Central memory CD8-positive, alpha-beta T cell (primary cell): ENCODE measurements at regions not wholly inside any gene's neighbourhood (a gene's known extent, or its start where the extent isn't known, plus 50 kb on each side); places are given as distances from the start of the nearest gene placed in this dataset.
"Not testable (repeated sequence)": the region's sequence is repeated elsewhere in the genome, so short reads cannot be mapped to it uniquely, and the experiment has no call there.

Source experiments
- ATAC-seq: fragments of 150-1000 bp; cut with Tn5 transposase; replicated peaks from 2 replicates; pipeline ENCODE4 v1.10.0; 2022; ENCODE audit warnings: mild to moderate bottlenecking, moderate FRiP score, moderate number of reproducible peaks; ENCODE audit not compliant: poor library complexity, severe bottlenecking; ENCODE audit errors: extremely low read depth
- DNase-seq, 2 donors: peaks; one replicate each; pipeline ENCODE4 v3.0.0; 2021; ENCODE audit warnings: low spot score in 2 of 2
- H3K27ac Mint-ChIP-seq: one replicate; pipeline ENCODE4 v1.8.0; 2022; ENCODE audit warnings: low read depth, mild to moderate bottlenecking, moderate library complexity, mixed read lengths
- H3K27me3 Mint-ChIP-seq: one replicate; pipeline ENCODE4 v1.8.0; 2022; ENCODE audit warnings: mixed read lengths
- H3K36me3 Mint-ChIP-seq: one replicate; pipeline ENCODE4 v1.8.0; 2022; ENCODE audit warnings: mild to moderate bottlenecking, moderate library complexity, mixed read lengths; ENCODE audit not compliant: insufficient read depth
- H3K4me1 Mint-ChIP-seq: one replicate; pipeline ENCODE4 v1.8.0; 2022; ENCODE audit warnings: mixed read lengths
- H3K4me3 Mint-ChIP-seq: one replicate; pipeline ENCODE4 v1.8.0; 2022; ENCODE audit warnings: mild to moderate bottlenecking, moderate library complexity, mixed read lengths
- H3K9me3 Mint-ChIP-seq: one replicate; pipeline ENCODE4 v1.8.0; 2022; ENCODE audit warnings: mixed read lengths

DNA sequence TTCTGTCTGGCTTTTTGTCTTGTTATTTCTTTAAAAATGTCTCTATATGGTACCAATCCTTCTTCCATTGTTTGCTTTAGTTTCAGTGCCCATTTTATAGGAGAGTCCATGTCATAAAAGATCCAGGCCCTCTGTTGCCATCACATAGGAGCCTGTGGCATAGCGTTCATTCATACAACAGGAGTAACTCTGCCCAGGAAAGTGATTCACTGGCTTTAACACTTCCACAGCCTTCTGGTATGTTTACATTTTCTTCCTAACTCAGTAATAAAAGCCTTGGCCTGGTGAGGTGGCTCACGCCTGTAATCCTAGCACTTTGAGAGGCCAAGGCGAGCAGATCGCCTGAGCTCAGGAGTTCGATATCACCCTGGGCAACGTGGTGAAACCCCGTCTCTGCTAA is 519.3 kb upstream of the PTGER4 start:
- H3K27ac Mint-ChIP-seq = no peak overlapping the region
- peaks cover 10% of the 10 kb centered on the region for H3K27me3 Mint-ChIP-seq
- no peaks in the 10 kb centered on the region for H3K9me3 Mint-ChIP-seq
- H3K4me1 Mint-ChIP-seq = peaks cover 5% of the 10 kb centered on the region
- no peak overlapping the region for H3K4me3 Mint-ChIP-seq
- DNase-seq (no peak), ATAC-seq (no peak)
- no peaks in the 10 kb centered on the region for H3K36me3 Mint-ChIP-seq

DNA sequence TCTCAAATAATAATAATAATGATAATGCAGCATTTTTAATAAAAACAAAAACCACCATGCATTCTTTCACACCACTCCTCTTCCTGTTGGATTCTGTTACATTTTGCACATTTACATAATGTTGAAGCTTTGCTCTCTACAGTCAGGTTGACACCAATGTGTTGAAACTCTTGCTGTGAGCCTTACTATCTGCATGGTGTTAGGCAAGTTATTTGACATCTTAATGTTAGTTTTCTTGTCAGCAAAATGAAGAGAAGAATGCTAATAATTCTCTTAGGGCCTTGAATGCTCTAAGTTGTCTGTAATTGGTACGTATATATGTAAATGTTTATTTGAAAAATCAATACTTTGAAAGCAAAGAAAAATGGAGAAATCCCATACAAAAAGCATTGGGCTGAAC is 525.5 kb upstream of the PTGER4 start:
- no peak overlapping the region for H3K4me3 Mint-ChIP-seq
- no peaks in the 10 kb centered on the region for H3K27me3 Mint-ChIP-seq
- no peak for ATAC-seq
- H3K36me3 Mint-ChIP-seq = no peaks in the 10 kb centered on the region
- H3K9me3 Mint-ChIP-seq = no peaks in the 10 kb centered on the region
- no peak overlapping the region for H3K27ac Mint-ChIP-seq
- no peak for DNase-seq
- no peaks in the 10 kb centered on the region for H3K4me1 Mint-ChIP-seq

- no peaks in the 10 kb centered on the region for H3K36me3 Mint-ChIP-seq
- DNase-seq (no peak), ATAC-seq (no peak)
- H3K4me3 Mint-ChIP-seq = no peak overlapping the region
- H3K27me3 Mint-ChIP-seq = no peaks in the 10 kb centered on the region
- no peaks in the 10 kb centered on the region for H3K9me3 Mint-ChIP-seq
- H3K4me1 Mint-ChIP-seq = no peaks in the 10 kb centered on the region
- no peak overlapping the region for H3K27ac Mint-ChIP-seq
Observed at GRCh38 chr5:40150896-40151295, 528.8 kb upstream of the PTGER4 start.

DNA sequence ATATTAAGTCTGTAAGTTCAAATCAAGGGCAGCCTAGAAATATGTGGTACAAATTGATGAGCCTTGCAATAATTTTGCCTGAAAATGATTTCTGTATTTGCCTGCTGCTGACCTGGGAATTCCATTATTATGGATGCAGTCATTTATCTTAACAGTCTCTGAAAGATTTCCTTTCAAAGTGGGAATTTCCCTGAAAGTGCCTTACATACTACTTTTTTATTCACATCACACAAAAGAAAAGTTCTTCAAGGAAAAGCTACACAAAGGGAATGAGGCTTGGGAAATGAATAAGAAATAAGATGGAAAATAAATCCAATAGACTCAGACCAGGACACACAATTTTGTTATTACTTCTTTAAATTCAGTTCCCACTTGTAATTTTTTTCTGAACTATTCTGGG is 537.8 kb upstream of the PTGER4 start:
- no peaks in the 10 kb centered on the region for H3K9me3 Mint-ChIP-seq
- H3K27ac Mint-ChIP-seq = no peak overlapping the region
- no peak for ATAC-seq
- H3K27me3 Mint-ChIP-seq = no peaks in the 10 kb centered on the region
- no peak overlapping the region for H3K4me3 Mint-ChIP-seq
- no peaks in the 10 kb centered on the region for H3K4me1 Mint-ChIP-seq
- no peaks in the 10 kb centered on the region for H3K36me3 Mint-ChIP-seq
- no peak for DNase-seq

DNA sequence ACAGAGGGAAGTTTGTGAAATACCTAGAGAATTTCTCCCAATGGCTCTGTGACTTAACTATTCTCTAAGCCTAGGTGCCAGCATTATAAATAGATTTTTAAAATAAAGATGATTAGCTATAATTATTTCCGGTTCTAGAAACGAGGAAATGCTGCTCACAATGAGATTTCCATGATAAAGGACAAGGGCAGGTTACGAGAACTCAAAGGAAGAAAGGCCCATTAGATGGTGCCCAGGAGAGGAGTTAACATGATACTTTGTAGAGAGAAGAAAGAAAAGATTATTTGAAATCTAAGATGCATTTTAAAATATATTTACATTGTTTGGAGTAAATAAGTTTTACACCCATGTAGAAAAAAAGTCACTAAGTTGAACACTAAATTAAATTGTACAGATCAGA is 538.3 kb upstream of the PTGER4 start:
- ATAC-seq (no peak), DNase-seq (no peak)
- Mint-ChIP-seq H3K27me3 (no peaks in the 10 kb centered on the region), H3K9me3 (no peaks in the 10 kb centered on the region), H3K4me3 (no peak overlapping the region), H3K4me1 (no peaks in the 10 kb centered on the region), H3K36me3 (no peaks in the 10 kb centered on the region), H3K27ac (no peak overlapping the region)

DNA sequence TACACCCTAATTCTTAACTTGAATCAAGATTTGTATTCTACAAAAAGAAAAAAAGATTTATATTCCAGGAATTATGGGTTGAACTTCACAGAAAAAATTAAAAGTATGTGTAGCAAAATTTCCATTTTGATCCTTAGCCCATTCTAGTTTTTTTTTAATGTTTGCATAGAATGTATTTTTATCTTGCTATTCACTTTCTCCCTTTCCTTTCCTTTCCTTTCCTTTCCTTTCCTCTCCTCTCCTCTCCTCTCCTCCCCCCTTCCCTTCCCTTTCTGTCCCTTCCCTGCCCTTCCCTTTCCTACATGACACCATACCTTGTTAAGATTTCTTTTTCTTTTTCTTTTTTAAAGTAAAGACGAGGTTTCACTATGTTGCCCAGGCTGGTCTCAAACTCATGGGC is 542.5 kb upstream of the PTGER4 start:
- H3K27me3 Mint-ChIP-seq = no peaks in the 10 kb centered on the region
- no peaks in the 10 kb centered on the region for H3K4me1 Mint-ChIP-seq
- DNase-seq = no peak
- no peaks in the 10 kb centered on the region for H3K9me3 Mint-ChIP-seq
- no peak overlapping the region for H3K4me3 Mint-ChIP-seq
- H3K36me3 Mint-ChIP-seq = no peaks in the 10 kb centered on the region
- H3K27ac Mint-ChIP-seq = no peak overlapping the region
- ATAC-seq = no peak

DNA sequence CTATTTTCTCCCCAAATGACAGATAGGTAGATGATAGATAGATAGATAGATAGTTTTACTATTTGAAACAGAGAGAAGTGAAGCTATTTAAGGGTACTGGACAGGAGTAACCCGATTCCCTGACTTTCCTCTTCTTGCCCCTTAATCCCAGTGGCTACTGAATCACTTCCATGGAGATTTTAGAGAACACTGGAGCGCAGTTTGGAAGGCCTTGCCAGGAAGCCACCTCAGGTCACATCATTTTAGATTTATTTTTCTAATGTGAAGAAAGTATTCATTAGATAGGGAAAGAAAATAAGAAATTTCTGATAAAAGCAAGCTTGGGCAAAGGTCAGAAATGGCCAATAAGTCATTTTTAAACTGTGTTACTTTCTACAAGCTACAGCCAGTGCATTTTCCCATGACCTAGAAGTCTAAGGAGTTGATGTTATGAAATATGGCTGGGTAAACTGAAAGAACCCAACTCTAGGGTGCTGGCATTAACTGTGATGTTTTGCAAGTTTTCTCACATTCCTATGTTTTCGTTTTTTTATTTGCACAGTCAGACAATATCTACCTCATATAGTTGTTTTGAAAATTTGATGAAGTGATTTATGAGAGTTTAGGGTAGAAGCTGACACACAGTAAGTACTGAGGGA is 544.7 kb upstream of the PTGER4 start:
- Mint-ChIP-seq H3K9me3 (no peaks in the 10 kb centered on the region), H3K36me3 (no peaks in the 10 kb centered on the region), H3K4me3 (no peak overlapping the region), H3K4me1 (no peaks in the 10 kb centered on the region), H3K27me3 (no peaks in the 10 kb centered on the region), H3K27ac (no peak overlapping the region)
- DNase-seq = no peak
- no peak for ATAC-seq

- ATAC-seq (no peak), DNase-seq (no peak)
- H3K36me3 Mint-ChIP-seq = no peaks in the 10 kb centered on the region
- H3K4me3 Mint-ChIP-seq = no peak overlapping the region
- peaks cover 16% of the 10 kb centered on the region for H3K4me1 Mint-ChIP-seq
- no peaks in the 10 kb centered on the region for H3K27me3 Mint-ChIP-seq
- H3K27ac Mint-ChIP-seq = no peak overlapping the region
- H3K9me3 Mint-ChIP-seq = peaks cover 5% of the 10 kb centered on the region
Observed at GRCh38 chr5:40124367-40124766, 555.3 kb upstream of the PTGER4 start.

- Mint-ChIP-seq H3K27ac (no peak overlapping the region), H3K9me3 (peaks cover 5% of the 10 kb centered on the region)
- no peak for DNase-seq
Observed at GRCh38 chr5:40121236-40121635, 558.5 kb upstream of the PTGER4 start.

GRCh38 chr5:40112875-40113274 is 566.8 kb upstream of the PTGER4 start:
- Mint-ChIP-seq H3K4me1 (no peaks in the 10 kb centered on the region), H3K27me3 (no peaks in the 10 kb centered on the region), H3K27ac (no peak overlapping the region), H3K4me3 (no peak overlapping the region), H3K36me3 (no peaks in the 10 kb centered on the region), H3K9me3 (no peaks in the 10 kb centered on the region)
- ATAC-seq = no peak
- no peak for DNase-seq

More at GRCh38 chr5:40121236-40121635, 558.5 kb upstream of the PTGER4 start:
- H3K36me3 Mint-ChIP-seq = no peaks in the 10 kb centered on the region
- H3K4me3 Mint-ChIP-seq = no peak overlapping the region
- H3K27me3 Mint-ChIP-seq = no peaks in the 10 kb centered on the region
- no peaks in the 10 kb centered on the region for H3K4me1 Mint-ChIP-seq
- no peak for ATAC-seq

DNA sequence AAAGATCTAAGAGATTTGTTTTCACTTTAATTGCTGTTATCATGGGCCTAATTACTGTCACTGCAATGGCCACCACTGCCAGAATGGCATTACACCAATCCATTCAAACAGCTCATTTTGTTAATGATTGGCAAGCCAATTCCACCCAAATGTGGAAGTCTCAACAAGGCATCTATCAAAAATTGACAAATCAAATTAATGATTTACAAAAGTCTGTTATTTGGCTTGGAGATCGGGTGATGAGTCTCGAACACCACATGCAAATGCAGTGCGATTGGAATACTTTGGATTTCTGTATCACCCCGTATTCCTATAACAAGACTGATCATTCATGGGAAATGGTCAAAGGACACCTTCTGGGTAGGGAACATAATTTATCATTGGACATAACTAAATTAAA is 568.7 kb upstream of the PTGER4 start:
- not testable (repeated sequence) for H3K4me3 Mint-ChIP-seq, H3K4me1 Mint-ChIP-seq, ATAC-seq

DNA sequence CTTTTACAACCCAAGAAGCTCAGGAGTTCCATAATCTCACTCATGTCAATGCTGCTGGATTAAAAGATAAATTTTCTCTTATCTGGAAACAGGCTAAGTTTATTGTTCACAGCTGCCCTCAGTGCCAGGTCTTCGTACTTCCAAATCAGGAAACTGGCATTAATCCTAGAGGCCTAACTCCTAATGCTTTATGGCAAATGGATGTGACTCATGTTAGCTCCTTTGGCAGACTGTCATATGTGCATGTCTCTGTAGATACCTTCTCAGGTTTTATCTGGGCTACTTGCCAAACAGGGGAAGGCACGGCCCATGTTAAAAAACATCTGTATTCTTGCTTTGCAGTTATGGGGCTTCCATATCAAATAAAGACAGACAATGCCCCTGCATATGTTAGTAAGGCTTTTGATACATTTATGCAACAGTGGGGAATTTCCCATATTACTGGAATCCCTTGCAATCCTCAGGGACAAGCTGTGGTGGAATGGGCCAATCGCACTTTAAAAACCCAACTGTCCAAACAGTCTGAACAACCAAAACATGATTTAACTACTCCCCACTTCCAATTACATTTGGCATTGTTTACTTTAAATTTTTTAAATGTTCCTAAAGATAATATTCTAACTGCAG is 570.8 kb upstream of the PTGER4 start:
- not testable (repeated sequence) for H3K27me3 Mint-ChIP-seq, DNase-seq, H3K27ac Mint-ChIP-seq, H3K4me1 Mint-ChIP-seq, H3K36me3 Mint-ChIP-seq, ATAC-seq, H3K9me3 Mint-ChIP-seq, H3K4me3 Mint-ChIP-seq

More for the DNA sequence above, 568.7 kb upstream of the PTGER4 start:
- H3K27ac Mint-ChIP-seq, DNase-seq, H3K36me3 Mint-ChIP-seq, H3K9me3 Mint-ChIP-seq, H3K27me3 Mint-ChIP-seq: not testable (repeated sequence)

DNA sequence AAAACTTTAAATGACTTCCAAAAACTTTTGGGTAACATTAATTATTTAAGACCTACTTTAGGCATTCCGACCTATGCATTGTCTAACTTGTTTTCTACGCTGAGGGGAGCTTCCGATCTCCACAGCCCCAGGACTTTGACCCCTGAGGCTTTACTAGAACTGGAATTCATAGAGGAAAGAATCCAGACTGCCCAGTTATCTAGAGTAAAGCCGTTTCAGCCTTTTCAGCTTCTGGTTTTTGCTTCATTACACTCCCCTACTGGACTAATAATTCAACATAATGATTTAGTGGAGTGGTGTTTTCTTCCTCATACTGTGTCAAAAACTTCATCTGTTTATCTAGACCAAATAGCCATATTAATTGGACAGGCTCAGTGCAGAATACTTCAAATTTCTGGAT is 571.9 kb upstream of the PTGER4 start:
- ATAC-seq, H3K4me3 Mint-ChIP-seq: not testable (repeated sequence)

More for the DNA sequence above, 571.9 kb upstream of the PTGER4 start:
- not testable (repeated sequence) for H3K4me1 Mint-ChIP-seq, H3K9me3 Mint-ChIP-seq, H3K27ac Mint-ChIP-seq, H3K27me3 Mint-ChIP-seq, H3K36me3 Mint-ChIP-seq, DNase-seq
